Ovary (tissue), 7 donors: ENCODE measurements at regions not wholly inside any gene's neighbourhood (a gene's known extent, or its start where the extent isn't known, plus 50 kb on each side); places are given as distances from the start of the nearest gene placed in this dataset.

ENCODE experiments used
- DNase-seq, 5 donors: peaks; one replicate each; pipeline ENCODE4 v3.0.0-alpha.2; 2019 to 2020
- H3K27ac ChIP-seq, 2 donors: fragments of 200-600 bp; one replicate each; pipeline versions ENCODE4 v1.5.1 to v1.8.0; 2019 to 2022
- H3K27me3 ChIP-seq: fragments of 200-600 bp; one replicate; pipeline ENCODE4 v1.8.0; 2022
- H3K36me3 ChIP-seq: fragments of 200-600 bp; sonication (generic); one replicate; pipeline ENCODE4 v1.5.1; 2019
- H3K4me1 ChIP-seq: one replicate; pipeline ENCODE4 v1.8.1; 2013; ENCODE audit warnings: mild to moderate bottlenecking, moderate library complexity; ENCODE audit not compliant: insufficient read depth
- H3K4me3 ChIP-seq: fragments of 200-600 bp; sonication (generic); one replicate; pipeline ENCODE4 v1.5.1; 2017
- H3K9me3 ChIP-seq, 2 donors: fragments of 200-600 bp in 1 of 2; sonication (generic) in 1 of 2; one replicate each; pipeline versions ENCODE4 v1.5.1 to v1.8.1; 2013 to 2019; ENCODE audit warnings: mild to moderate bottlenecking in 1 of 2, moderate library complexity in 1 of 2
- EP300 ChIP-seq: sonication (generic); formaldehyde crosslinking; IDR thresholded peaks from one replicate; pipeline ENCODE4 v1.6.1; 2017; ENCODE audit warnings: antibody characterized with exemption
- POLR2A ChIP-seq: fragments of 450-650 bp; IDR thresholded peaks from one replicate; pipeline ENCODE4 v1.6.1; 2017; ENCODE audit warnings: antibody characterized with exemption, mild to moderate bottlenecking, moderate library complexity
- WGBS, 3 donors: extraction: QIAGEN DNeasy Blood & Tissue Kit in 1 of 3; methylation state at CpG; one replicate each; pipeline versions ENCODE4 v1.1.5 to v1.1.7; 2013 to 2017; 5-methylcytosine and 5-hydroxymethylcytosine counted together
- intact Hi-C, 4 donors: fragments of 100-400 bp; cut with DNase I; formaldehyde crosslinking; loops; one replicate each; pipeline versions ENCODE4 v1.11.0 to v1.15.1; 2022 to 2023
- TF ChIP-seq, protein P1 (sequence below), 3 donors: fragments of 450-650 bp in 2 of 3; fragments of 200-600 bp in 1 of 3; IDR thresholded peaks; one replicate each; pipeline versions ENCODE4 v1.5.1 to v1.8.0; 2016 to 2022; ENCODE audit warnings: antibody characterized with exemption in 3 of 3, mild to moderate bottlenecking in 1 of 3
- donor health status: DM: no; HTN: no; CAD: no; lungs with moderate emphysema.
- donor health status: DM: no; HTN: no; CAD: no.
- donor health status: Bipolar disorder and iron deficiency.
- donor health status: DM: no; HTN: no; CAD: no.
- donor health status: DM: yes; HTN: yes; CAD: no.

GRCh38 chr12:115660211-115660805 is 617.2 kb downstream of the MED13L start:
- whole genome bisulfite sequencing, 3 donors: 48 to 60% (median 58%) methylated on average over 10 of the region's 10 CpGs

GRCh38 chr12:115659422-115659821 is 618.1 kb downstream of the MED13L start:
- no peak for DNase-seq
- no peak overlapping the region for H3K4me3 ChIP-seq
- intact Hi-C loops: no loop called here
- no peaks in the 10 kb centered on the region for H3K36me3 ChIP-seq
- no peaks in the 10 kb centered on the region for H3K27me3 ChIP-seq
- no peaks in the 10 kb centered on the region for H3K9me3 ChIP-seq
- H3K4me1 ChIP-seq: no peaks in the 10 kb centered on the region
- WGBS, 3 donors: 68 to 88% (median 79%) methylated on average over 4 of the region's 4 CpGs
- TF ChIP-seq, protein P1, sequence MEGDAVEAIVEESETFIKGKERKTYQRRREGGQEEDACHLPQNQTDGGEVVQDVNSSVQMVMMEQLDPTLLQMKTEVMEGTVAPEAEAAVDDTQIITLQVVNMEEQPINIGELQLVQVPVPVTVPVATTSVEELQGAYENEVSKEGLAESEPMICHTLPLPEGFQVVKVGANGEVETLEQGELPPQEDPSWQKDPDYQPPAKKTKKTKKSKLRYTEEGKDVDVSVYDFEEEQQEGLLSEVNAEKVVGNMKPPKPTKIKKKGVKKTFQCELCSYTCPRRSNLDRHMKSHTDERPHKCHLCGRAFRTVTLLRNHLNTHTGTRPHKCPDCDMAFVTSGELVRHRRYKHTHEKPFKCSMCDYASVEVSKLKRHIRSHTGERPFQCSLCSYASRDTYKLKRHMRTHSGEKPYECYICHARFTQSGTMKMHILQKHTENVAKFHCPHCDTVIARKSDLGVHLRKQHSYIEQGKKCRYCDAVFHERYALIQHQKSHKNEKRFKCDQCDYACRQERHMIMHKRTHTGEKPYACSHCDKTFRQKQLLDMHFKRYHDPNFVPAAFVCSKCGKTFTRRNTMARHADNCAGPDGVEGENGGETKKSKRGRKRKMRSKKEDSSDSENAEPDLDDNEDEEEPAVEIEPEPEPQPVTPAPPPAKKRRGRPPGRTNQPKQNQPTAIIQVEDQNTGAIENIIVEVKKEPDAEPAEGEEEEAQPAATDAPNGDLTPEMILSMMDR (IDR thresholded peaks at IDR 0.05): no peak
- TF ChIP-seq EP300: no peak
- no peak for TF ChIP-seq POLR2A
- H3K27ac ChIP-seq: no peak overlapping the region

More at GRCh38 chr12:115660211-115660805, 617.2 kb downstream of the MED13L start:
- H3K27me3 ChIP-seq: no peaks in the 10 kb centered on the region
- H3K9me3 ChIP-seq: no peaks in the 10 kb centered on the region
- H3K4me3 ChIP-seq: no peak overlapping the region
- no peak overlapping the region for H3K27ac ChIP-seq
- no peaks in the 10 kb centered on the region for H3K4me1 ChIP-seq
- no peak for DNase-seq
- TF ChIP-seq, protein P1 (IDR thresholded peaks at IDR 0.05): no peak
- TF ChIP-seq EP300 (no peak), POLR2A (no peak)
- H3K36me3 ChIP-seq: no peaks in the 10 kb centered on the region
- intact Hi-C loops: no loop called here

DNA sequence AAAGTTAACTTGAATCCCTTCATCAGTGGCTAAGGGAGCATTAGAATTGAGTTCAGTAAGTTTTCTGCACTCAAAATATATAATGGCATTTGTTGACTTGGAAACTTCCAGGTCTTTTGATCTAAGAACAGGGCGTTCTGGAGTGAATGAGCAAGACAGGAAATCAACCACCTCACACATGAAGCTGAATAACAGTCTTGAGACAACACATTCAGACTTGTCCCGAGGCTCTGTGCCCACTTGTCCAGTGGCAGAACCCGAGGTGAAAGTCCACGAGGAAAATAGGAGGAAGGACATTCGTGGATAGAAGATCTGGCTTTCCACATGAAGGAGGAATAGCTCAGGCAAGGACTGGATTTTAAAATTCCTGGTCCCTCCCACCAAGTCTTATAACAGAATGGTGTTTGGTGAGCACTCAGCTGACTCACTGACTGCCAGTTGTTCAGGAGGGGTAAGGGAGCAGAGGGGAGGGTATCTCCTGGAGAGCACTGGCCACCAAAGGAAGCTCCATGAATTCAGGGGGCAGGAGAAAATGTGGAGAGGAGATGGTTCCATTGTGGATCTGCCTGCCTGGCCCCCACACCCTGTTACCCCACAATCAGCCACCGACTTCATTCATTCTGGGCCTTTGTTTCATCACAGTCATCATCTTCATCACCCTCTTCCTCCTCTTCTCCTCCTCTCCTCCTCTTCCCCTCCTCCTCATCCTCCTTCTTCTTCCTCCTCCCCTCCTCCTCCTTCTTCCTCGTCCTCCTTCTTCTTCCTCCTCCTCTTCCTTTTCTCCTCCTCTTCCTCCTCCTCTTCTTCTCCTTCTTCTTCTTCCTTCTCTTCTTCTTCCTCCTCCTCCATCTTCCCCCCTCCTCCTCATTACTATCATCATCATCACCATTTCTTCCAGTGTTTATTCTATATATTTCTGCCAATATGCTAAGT is 620.1 kb downstream of the MED13L start:
- no peaks in the 10 kb centered on the region for H3K27me3 ChIP-seq
- 53 to 72% (median 69%) methylated on average over 6 of the region's 7 CpGs for WGBS, 3 donors
- DNase-seq: no peak
- H3K4me3 ChIP-seq: no peak overlapping the region
- H3K9me3 ChIP-seq: no peaks in the 10 kb centered on the region
- intact Hi-C loops: no loop called here
- no peak overlapping the region for H3K27ac ChIP-seq
- no peak for TF ChIP-seq POLR2A
- TF ChIP-seq EP300: no peak
- TF ChIP-seq, protein P1 (IDR thresholded peaks at IDR 0.05): no peak
- H3K4me1 ChIP-seq: no peaks in the 10 kb centered on the region
- no peaks in the 10 kb centered on the region for H3K36me3 ChIP-seq

DNA sequence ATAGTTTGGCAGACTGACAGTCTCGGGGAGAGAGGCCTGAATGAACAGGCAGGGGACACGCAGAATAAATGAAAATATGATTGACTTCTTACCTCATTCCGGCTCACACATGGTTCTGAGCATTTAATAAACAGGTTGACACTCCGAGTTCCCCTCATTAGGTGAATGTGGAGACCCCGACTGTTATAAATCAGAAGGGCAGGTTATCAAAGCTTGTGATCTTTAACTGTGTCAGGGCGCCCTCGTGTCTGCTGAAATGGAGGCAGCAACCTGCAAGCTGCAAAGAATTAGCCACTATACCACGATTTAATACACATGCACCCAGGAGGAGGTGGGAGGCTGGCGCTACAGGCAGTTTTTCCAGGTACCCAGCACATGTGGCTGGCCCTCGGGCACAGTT is 627.5 kb downstream of the MED13L start:
- Histone ChIP-seq H3K9me3 (no peaks in the 10 kb centered on the region), H3K4me3 (no peak overlapping the region), H3K27me3 (no peaks in the 10 kb centered on the region), H3K27ac (no peak overlapping the region), H3K4me1 (no peaks in the 10 kb centered on the region), H3K36me3 (no peaks in the 10 kb centered on the region)
- no peak for DNase-seq
- intact Hi-C loops: no loop called here
- 58 to 76% (median 63%) methylated on average over 10 of the region's 10 CpGs for WGBS, 3 donors
- TF ChIP-seq POLR2A (no peak), EP300 (no peak)
- TF ChIP-seq, protein P1 (IDR thresholded peaks at IDR 0.05): no peak
